GM18868 (cell line): ENCODE measurements at regions not wholly inside any gene's neighbourhood (a gene's known extent, or its start where the extent isn't known, plus 50 kb on each side); places are given as distances from the start of the nearest gene placed in this dataset.
"Not testable (repeated sequence)": the region's sequence is repeated elsewhere in the genome, so short reads cannot be mapped to it uniquely, and the experiment has no call there.

Source experiments
- ATAC-seq: cut with Tn5 transposase; IDR thresholded peaks from one replicate; pipeline ENCODE4 v1.9.1; 2021; ENCODE audit warnings: mild to moderate bottlenecking, moderate library complexity; ENCODE audit not compliant: unreplicated experiment

- no peak for ATAC-seq
These were observed 77.8 kb upstream of the ZNF184 start for GRCh38 chr6:27550692-27551091.

- ATAC-seq = not testable (repeated sequence)
These were observed 76.3 kb upstream of the ZNF184 start for GRCh38 chr6:27549241-27549598.

GRCh38 chr6:27547157-27548075, 74.5 kb upstream of the ZNF184 start:
- no peak for ATAC-seq

- no peak for ATAC-seq
These were observed 73.6 kb upstream of the ZNF184 start for GRCh38 chr6:27546522-27546921.

- peak; percentile 78 for ATAC-seq
These were observed 72.6 kb upstream of the ZNF184 start for GRCh38 chr6:27545271-27546046.

- no peak for ATAC-seq
These were observed 71.8 kb upstream of the ZNF184 start for GRCh38 chr6:27544612-27545260.

GRCh38 chr6:27544135-27544534, 71.2 kb upstream of the ZNF184 start:
- ATAC-seq = not testable (repeated sequence)

GRCh38 chr6:27542485-27542884, 69.6 kb upstream of the ZNF184 start:
- ATAC-seq = no peak

GRCh38 chr6:27541933-27542297, 69.0 kb upstream of the ZNF184 start:
- ATAC-seq = no peak

GRCh38 chr6:27541212-27541932, 68.5 kb upstream of the ZNF184 start:
- no peak for ATAC-seq

GRCh38 chr6:27539551-27539950, 66.6 kb upstream of the ZNF184 start:
- ATAC-seq = no peak

- no peak for ATAC-seq
These were observed 60.1 kb upstream of the ZNF184 start for GRCh38 chr6:27532820-27533538.

GRCh38 chr6:27531772-27532459, 59.0 kb upstream of the ZNF184 start:
- no peak for ATAC-seq

GRCh38 chr6:27529796-27530195, 56.9 kb upstream of the ZNF184 start:
- not testable (repeated sequence) for ATAC-seq

GRCh38 chr6:27528714-27529113, 55.8 kb upstream of the ZNF184 start:
- ATAC-seq = no peak
